ENCODE measurements at regions not wholly inside any gene's neighbourhood (a gene's known extent, or its start where the extent isn't known, plus 50 kb on each side); places are given as distances from the start of the nearest gene placed in this dataset.
"Not testable (repeated sequence)": the region's sequence is repeated elsewhere in the genome, so short reads cannot be mapped to it uniquely, and the experiment has no call there.

DNA sequence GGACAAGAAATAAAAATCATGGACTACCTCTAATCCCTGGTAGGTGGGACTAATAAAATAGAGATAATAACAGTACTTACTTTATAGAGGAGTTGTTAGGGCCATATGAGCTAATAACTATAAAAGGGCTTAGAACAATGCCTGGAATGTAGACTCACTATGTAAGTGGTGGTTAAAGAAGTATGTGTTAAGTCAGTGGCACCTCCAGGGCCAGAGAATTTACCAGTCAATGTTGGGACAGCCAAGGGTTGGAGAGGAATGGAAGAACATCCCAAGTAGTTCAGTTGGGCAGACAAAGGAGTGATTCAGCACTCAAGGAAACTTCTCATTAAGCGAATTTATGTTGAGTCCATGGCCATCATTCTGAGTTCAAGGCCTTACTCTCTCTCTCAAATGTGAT lies 116.8 kb downstream of the OTOR start:
- DNase-seq, result no peak

DNA sequence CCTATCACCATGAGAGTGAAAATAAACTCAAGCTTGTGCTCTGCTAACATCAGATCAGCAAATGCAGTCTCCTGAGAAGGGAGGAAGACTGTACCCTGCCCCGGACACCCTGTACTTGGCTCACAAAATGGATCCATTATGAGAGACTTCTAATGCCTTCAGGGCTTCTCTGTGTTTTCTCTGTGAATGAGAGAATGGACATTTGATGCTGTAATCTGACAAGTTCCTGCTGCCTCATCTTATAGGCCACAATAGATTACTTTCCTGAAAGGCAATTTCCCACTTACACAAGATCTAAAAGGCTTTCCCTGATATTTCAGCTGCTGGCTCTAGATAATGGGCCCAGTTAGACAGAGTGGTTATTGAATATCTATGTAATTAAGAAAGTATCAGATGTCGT lies 117.2 kb downstream of the OTOR start:
- no peak for DNase-seq

DNA sequence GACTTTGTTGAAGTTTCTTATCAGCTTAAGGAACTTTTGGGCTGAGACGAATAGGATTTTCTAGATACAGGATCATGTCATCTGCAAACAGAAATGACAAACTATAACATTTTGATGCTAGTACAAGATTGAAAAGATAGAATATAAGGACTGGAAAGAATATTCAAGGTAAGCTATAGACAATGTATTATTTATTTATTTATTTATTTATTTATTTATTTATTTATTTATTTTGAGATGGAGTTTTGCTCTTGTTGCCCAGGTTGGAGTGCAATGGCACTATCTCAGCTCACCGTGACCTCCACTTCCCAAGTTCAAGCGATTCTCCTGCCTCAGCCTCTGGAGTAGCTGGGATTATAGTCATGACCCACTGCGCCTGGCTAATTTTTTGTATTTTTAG lies 125.0 kb downstream of the OTOR start:
- not testable (repeated sequence) for DNase-seq

DNA sequence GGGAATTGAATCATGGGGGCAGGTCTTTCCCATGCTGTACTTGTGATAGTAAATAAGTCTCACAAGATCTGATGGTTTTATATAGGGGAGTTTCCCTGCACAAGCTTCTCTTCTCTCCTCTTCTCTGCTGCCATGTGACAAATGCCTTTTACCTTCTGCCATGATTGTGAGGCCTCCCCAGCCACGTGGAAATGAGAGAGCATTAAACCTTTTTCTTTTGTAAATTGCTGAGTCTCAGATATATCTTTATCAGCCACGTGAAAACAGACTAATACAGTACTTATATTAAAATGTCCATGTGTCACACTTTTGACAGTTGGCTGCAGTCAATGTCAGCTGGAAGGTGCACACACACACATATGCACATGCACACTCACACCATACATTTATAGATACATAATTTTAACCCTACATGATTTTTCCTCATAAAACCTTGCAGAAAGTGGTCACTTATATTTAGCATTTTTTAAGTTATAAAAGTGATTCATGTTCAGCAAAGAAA lies 128.9 kb downstream of the OTOR start:
- no peak for DNase-seq

DNA sequence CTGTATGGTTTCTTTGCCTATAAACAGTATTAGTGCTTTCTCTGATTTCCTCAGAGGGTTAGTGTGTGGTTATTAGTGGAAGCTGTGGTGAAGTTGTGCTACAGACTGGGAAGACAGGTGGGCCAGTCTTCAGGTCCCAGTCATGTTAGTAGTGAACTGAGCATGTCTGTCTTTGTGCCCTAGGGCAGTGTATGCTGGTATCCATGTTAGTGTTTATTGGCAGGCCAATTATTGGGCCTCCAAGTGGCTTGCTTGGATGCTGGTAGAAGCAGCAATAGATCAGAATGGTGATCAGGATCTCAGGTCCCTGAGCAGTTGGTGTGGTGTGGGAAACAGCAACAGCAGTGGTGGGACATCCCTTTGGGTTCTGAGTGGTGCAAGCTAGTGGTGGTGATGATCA lies 137.6 kb downstream of the OTOR start:
- no peak for DNase-seq

DNA sequence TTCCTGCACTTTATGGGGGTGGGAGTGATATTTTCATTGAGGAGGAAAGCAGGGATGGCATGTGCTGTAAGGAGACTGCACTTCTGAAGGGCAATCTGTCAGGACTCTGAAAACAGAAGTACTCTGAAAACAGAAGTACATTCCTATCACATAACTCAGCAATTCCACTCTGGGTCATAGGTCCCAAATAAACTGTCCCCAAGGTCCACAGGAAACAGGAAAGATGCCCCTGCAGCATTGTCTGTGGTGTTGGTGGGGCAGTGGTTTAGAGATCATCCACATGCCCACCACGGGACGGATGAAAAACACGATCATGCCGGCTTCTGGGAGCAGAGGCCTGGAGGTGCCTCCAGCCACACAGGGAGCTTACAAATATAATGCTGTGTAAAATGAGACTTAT lies 150.3 kb downstream of the OTOR start:
- DNase-seq, result no peak

DNA sequence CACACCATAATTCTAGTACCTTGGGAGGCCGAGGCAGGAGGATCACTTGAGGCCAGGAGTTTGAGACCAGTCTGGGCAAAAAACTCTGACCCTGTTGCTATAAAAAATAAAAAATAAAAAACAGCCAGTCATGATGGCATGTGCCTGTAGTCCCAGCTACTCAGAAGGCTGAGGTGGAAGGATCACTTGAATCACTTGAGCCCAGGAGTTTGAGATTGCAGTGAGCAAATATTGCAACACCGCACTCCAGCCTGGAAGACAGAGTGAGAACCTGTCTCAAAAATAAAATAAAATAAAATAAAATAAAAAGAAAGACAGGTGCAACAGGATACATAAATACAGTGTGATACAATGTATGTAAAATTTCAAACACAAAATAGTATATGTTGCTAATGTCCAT lies 154.5 kb downstream of the OTOR start:
- DNase-seq, result no peak

DNA sequence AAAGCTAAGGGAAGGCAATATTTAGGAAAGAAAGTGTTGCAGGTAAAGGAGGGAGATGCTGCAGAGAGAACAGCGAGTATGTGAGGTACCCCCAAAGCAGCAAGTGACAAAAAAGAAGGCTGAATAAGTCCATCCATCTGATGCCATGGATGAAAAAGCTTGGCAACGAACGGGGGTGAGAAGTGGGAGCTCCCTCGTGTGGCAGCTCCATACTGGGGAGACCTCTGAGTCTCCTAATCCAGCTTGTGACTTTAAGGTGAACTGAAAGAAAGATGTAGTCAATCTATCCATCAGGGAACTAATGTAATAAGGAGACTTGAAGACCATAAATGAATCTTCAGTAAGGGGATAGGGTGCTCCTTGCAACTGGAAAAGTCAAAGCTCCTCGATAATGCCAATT lies 156.6 kb downstream of the OTOR start:
- no peak for DNase-seq

DNA sequence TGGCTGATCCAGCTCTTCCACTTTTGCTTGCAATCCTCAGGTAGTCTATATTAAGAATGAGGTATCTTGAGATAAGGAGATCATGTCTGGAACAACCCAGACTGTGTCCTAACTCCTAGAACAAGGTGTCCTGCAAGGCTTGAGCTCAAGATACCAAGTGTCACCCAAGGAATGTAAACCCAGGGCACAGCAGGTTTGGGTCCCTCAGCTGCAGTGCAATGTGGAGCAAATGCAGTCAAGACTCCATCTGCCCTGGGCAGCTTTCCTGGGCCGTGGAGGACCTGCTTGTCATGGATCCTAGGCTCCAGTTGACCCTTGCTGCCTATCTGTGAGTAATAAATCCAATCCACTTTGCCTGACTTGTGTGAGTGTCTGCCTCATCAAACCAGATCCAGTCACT lies 166.1 kb downstream of the OTOR start:
- no peak for DNase-seq

DNA sequence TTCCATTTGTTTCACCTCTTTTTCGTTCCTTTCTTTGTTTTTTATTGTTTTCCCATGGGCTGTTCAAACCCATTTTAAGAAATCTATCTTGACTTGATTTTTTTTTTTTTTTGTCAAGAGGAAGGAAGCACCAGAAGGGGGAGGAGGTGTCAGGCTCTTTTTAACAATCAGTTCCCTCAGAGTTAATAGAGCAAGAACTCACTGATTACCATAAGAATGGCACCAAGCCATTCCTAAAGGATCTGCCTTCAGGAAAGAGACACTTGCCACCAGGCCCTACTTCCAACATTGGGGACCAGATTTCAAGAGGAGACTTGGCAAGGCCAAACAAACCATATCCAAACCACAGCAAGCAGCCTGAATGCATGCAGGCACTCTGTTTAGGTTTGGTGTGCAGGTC lies 168.0 kb downstream of the OTOR start:
- no peak for DNase-seq

DNA sequence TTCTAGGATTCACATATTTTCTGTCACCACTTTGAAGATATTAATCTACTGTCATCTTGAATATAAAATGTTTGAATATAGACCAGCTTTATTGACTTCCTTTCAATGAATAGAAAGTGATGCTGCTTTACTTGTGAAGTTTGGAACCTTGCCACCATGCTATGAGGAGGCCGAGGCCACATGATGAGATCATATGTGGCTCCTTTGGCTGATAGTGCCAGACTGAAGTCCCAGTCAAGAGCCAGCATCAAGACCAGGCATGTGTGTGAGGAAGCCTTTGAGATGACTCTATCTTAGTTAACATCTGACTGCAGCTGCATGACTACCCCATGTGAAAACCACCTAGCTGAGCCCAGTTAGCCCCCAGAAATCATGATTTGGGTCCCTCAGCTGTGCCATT lies 169.5 kb downstream of the OTOR start:
- no peak for DNase-seq

DNA sequence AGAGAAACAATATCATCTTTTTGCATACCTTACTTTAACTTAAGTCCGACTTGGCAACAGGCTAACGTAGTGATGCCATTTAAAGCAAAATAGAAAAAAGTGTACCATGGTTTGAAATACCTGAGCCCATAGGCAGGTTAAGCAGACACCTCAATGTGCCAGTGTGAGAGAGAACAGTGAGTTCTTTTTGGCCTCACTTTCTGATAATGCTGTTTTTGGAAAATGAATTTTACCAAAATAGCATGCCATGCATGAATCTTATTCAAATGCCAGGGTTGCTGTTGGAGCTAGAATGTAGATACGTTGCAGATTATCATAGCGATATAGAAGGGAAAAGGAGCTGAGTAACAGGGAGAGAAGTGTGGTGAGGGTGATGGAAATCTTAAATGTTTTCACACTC lies 170.2 kb downstream of the OTOR start:
- DNase-seq, result no peak

DNA sequence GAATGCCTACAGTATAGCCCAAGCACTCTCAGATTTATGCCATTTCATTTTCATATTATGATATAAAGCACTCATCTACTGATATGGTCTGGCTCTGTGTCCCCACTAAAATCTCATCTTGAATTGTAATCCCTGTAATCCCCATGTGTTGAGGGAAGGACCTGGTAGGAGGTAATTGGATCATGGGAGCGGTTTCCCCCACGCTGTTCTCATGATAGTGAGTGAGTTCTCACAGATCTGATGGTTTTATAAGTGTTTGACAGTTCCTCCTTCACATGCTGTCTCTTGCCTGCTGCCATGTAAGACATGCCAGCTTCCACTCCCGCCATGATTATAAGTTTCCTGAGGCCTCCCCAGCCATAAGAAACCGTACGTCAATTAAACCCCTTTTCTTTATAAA lies 171.7 kb downstream of the OTOR start:
- DNase-seq, result no peak

DNA sequence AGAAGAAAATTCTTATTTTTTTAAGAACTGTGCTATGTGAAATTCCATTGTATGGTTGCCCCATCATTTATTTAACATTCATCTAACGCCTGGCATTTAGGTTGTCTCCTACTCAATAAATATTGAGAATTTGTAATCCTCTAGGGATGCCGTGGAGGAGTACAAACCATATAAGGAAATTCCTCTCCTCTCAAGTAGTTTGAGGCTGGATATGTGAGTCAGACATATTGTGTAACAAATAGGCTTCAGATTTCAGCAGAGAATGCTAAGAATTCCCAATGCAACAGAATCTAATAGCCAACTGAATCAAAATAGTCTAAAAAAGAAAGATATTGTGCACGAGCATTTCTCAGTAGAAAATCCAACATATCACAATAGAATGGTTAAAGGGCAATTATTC lies 174.7 kb downstream of the OTOR start:
- no peak for DNase-seq

DNA sequence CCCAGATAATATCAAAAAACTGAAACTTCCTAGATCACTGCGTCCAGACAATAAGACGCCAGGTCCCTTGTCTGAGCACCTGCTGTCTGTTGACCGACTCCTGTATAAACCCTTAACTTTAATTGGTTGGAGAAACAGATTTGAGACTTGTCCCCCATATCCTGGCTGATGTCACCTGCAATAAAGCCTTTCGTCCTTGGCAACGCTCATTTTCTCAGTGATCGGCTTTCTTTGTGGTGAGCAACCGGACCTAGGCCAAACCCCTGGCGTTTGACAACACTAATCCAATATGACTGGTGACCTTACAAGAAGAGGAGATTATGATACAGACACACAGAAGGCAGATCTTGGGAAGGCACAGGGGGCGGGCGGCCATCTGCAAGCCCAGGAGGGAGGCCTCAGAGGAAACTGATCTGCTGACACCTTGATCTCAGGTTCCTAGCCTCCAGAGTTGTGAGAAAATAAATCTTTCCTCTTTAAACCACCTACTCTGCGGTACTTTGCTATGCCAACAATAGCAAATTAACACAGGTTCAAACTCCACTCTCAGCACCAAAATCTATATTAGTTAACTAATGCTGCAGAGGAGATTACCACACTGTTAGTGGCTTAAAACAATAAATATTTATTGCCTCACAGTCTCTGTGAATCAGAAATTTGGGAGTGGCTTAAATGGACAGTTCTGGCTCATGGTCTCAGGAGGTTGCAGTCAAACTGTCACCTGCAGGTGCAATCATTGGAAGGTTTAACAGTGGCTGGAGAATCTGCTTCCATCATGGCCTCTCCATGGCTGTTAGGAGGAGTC lies 178.7 kb downstream of the OTOR start:
- DNase-seq, result no peak

DNA sequence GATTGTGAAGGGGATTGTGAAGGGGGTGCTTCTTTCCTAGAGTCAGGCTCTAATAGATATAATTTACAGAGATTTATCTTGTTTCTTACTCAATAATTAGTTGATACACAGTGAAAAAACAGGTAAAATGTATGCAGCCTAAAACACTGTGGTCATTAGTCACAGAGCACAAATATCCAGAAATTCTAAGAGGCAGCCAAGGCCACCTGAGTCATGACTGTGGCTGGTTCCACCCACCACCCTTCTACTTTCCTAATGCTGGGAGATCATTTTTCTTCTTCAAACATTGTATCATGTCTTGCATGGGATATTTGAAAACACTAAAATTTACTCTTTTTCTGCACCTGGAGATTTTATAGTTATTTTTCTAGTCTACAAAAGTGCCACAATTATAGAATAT lies 181.6 kb downstream of the OTOR start:
- DNase-seq, result no peak

DNA sequence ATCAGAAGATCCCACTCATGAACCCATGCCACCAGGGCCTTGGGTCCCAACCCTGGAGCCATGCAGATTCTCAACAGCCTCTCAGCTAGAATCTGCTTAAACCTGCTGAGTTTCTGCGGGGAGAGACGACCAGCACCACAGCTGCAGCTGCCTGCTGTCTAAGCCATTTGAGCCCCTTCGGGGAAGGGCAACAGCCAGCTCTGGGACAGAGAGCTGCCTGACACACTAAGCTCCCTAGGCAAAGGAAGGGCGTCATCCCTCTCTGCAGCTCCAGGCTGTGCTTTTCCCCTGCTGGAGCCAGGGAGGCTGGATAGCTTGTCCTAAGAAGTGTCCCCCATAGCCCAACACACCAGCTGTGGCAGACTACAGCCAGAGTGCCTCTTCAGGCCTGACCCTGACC lies 182.5 kb downstream of the OTOR start:
- no peak for DNase-seq

DNA sequence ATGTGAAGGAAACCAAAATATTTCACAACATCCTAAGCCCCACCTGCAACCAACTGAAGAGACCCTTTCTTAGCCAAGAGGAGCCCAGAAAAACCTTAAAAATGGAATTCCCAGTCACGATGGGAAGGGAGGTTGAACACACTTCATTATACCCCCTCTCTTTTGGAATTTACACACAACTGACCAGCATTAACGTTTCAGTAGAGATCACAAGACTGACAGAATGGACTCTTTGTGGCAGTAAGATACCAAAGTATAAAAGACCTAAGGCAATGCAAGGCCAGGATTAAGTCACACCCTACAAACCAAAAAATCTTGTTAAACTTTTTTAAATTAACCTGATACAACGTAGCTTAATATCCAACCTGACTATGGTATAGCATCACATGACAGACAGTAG lies 190.9 kb downstream of the OTOR start:
- DNase-seq, result no peak

DNA sequence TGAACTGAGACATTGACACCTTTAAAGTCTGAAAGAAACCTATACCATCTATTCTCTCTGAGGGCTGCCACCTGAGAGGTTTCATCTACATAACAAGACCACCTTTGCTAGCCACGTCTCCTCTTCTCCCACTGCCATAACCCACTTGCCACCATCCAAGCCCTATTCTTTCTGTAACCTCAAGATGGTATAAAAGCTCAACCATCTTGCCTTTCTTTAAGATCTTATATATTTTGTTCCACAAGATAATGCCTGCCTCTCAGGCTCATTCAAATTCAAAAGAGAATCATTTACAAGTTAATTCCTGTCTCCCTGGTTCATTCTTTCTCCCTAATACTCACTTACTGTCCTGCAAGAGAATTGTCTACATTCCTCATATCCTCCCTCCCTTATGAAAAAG lies 192.5 kb downstream of the OTOR start:
- no peak for DNase-seq

DNA sequence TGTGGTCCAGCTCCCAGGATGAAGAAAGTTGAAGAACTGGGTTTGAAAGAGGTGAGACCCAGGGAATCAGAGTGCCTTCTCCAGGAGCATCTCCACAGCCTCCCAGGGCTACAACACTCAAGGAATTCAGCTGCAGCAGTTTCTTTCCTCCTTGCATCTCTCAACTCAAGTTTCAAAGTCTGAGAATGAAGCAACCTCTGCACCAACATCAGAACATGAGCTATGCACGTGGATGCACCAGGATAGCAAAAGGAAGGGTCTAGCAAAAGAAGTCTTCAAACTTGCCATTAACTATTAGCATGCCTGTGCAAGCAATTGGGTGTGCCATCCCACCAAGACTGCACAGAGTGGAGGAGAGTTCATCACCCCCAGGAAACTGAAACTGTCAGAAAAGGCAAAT lies 193.9 kb downstream of the OTOR start:
- DNase-seq, result no peak

DNA sequence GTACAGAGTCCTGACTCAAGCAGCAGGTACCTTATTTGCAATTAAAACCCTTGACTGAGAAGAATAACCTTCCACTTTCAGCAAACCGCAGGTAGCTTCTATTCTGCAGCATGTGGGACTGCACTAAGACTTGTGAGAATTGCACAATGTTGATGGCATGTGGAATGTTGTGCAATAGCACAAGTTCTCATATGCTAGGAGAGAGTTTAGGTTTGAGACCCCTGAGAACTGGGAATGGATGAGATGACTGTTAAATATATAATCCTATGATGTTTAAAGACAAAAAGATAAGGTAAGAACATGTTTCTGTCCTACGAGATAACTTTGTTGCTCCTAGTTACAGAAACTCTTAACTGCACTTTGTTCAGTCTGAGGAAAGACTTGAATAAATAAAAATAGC lies 194.6 kb downstream of the OTOR start:
- DNase-seq, result no peak

DNA sequence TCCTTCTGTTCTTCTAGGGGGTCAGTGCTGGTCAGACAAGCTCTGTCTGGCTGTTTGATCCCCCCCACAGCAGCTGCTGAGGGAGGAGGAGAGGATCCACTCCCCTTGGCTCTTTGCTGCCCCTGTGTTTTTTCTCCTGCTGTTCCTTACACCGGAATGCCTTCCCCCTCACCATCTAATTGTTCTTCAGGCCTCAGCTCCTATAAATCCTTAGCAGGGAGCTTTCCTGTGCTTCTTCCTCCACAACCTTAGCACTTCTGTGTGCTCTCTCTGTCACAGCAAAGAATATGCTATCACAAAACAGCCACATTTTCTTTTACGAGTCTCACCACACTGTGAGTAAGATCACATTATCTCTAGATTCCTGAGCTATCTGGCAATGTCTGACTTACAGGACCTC lies 196.6 kb downstream of the OTOR start:
- no peak for DNase-seq

DNA sequence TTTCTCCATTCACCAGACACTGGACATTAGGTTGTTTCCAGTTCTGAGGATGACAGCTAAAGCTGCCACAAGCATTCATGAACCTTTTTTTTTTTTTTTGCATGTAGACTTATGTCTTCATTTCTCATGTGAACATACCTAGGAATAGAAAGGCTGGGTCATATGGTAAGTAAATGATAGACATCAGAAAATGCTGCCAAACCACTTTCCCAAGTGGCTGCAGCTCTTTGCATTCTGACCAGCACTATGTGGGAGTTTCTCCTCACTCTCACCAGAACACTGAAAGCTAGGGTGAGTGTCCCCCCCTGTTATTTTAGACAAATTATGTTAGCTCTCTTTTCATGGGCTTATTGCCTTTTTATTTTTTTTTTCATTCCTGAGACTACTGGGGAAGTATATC lies 197.5 kb downstream of the OTOR start:
- no peak for DNase-seq

DNA sequence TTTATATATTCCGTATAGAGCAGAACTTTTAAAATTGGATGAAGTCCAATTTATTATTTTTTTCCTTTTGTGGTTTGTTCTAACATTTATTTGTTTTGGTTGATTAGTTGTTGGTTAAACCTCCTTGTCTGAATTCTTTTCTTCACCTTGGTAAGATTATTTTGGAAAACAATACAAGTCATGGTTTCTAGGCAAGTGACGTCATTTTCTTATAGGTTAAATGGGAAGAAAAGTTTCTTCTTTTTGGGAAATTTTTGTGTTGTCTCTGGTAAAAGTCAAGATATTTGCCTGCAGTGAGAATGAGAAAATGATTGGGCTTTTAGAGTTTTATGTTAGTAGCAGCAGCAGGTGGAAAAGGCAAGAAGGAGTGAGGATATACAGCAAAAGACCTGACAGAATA lies 197.9 kb downstream of the OTOR start:
- DNase-seq, result no peak

DNA sequence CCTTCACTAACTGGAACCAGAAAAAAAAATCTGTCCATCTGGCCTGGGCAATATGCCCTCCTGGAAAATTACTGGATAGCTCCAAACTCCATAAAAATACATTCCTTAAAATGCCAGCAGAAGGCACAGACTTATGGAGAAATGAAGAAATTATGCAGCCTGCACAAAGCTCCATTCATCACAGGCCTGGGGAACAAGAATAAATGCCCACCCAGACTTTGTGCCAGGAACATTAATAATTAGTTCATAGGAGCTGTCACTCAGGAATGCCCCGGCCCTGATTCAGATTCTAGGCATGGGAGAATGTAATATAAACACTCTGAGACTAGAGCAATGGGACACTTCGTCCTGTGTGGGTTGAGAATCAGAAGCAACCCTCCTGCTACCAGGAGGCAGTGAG lies 199.3 kb downstream of the OTOR start:
- no peak for DNase-seq
